Endothelial cell of umbilical vein (primary cell): ENCODE measurements at regions not wholly inside any gene's neighbourhood (a gene's known extent, or its start where the extent isn't known, plus 50 kb on each side); places are given as distances from the start of the nearest gene placed in this dataset.

ENCODE experiments used
- BruUV-seq: library from RNA; stranded (reverse); fragments of 400-500 nt; replicated peaks from 2 replicates; lab custom pipeline; 2021; lab: Mats Ljungman, UMichigan
- CTCF ChIA-PET: fragments of 300-600, 350-600 bp; sonication (Branson Sonifier 250); formaldehyde crosslinking; loops from one replicate; lab custom pipeline; 2021; ENCODE audit warnings: antibody characterized with exemption, inconsistent platforms; lab: Charles Lee
- POLR2A ChIA-PET: fragments of 300-600, 350-600 bp; sonication (Branson Sonifier 250); formaldehyde crosslinking; loops from one replicate; lab custom pipeline; 2021; ENCODE audit warnings: antibody characterized with exemption, inconsistent platforms; lab: Charles Lee
- DNase-seq: peaks from one replicate; pipeline ENCODE4 v3.0.0-alpha.2; 2011; ENCODE audit warnings: low read depth, low spot score
- FAIRE-seq: peaks from 2 replicates; lab custom pipeline; 2011; peaks lifted over from hg19 to GRCh38; lab: Jason Lieb, UNC
- H2AFZ ChIP-seq: 2 replicates; pipeline ENCODE4 v1.6.0; 2012; ENCODE audit warnings: low read depth, low read length, control low read depth, inconsistent platforms
- H3K27ac ChIP-seq: 2 replicates; pipeline ENCODE4 v1.5.1; 2011; ENCODE audit warnings: low read depth, mild to moderate bottlenecking, control low read depth, low read length, moderate library complexity; ENCODE audit not compliant: insufficient read depth
- H3K27me3 ChIP-seq, 2 experiments: 2 replicates each; pipeline versions ENCODE4 v1.6.0 to v1.6.1; 2011; ENCODE audit warnings: low read length in 2 of 2, mixed read lengths in 1 of 2; ENCODE audit not compliant: control insufficient read depth in 2 of 2, insufficient read depth in 2 of 2
- H3K36me3 ChIP-seq, 2 experiments: 2 replicates in 1 of 2; 3 replicates in 1 of 2; pipeline ENCODE4 v1.5.1; 2011; ENCODE audit warnings: low read length in 2 of 2, mild to moderate bottlenecking in 1 of 2, moderate library complexity in 1 of 2; ENCODE audit not compliant: control insufficient read depth in 2 of 2, insufficient read depth in 2 of 2; ENCODE audit errors: extremely low read depth in 1 of 2
- H3K4me1 ChIP-seq: 3 replicates; pipeline ENCODE4 v1.5.1; 2011; ENCODE audit warnings: mild to moderate bottlenecking, low read length; ENCODE audit not compliant: control insufficient read depth, insufficient read depth; ENCODE audit errors: extremely low read depth
- H3K4me2 ChIP-seq: 2 replicates; pipeline ENCODE4 v1.6.1; 2011; ENCODE audit warnings: low read length, control low read depth, mixed read lengths; ENCODE audit not compliant: insufficient read depth
- H3K4me3 ChIP-seq, 3 experiments: fragments of 200-600 bp in 1 of 3; sonication (generic), shearing (Covaris generic) in 1 of 3; replicated peaks in 1 of 3; 2 replicates each; pipeline ENCODE4 v1.5.1; 2011 to 2016; ENCODE audit warnings: control low read depth in 3 of 3, low read length in 3 of 3, mild to moderate bottlenecking in 2 of 3, inconsistent platforms in 1 of 3, low read depth in 1 of 3, moderate library complexity in 1 of 3; ENCODE audit not compliant: insufficient read depth in 1 of 3
- H3K79me2 ChIP-seq: 2 replicates; pipeline ENCODE4 v1.6.0; 2012; ENCODE audit warnings: low read length, inconsistent platforms; ENCODE audit not compliant: control insufficient read depth, insufficient read depth
- H3K9ac ChIP-seq: replicated peaks from 2 replicates; pipeline ENCODE3; 2011; ENCODE audit warnings: low read length, control low read depth; ENCODE audit not compliant: insufficient read depth; ENCODE audit errors: extremely low read depth
- H3K9me1 ChIP-seq: replicated peaks from 3 replicates; pipeline ENCODE4 v1.6.0; 2011; ENCODE audit warnings: mild to moderate bottlenecking, low read length; ENCODE audit not compliant: control insufficient read depth, insufficient read depth; ENCODE audit errors: extremely low read depth
- H3K9me3 ChIP-seq: replicated peaks from 2 replicates; pipeline ENCODE4 v1.5.1; 2012; ENCODE audit warnings: low read length, inconsistent platforms; ENCODE audit not compliant: control insufficient read depth, insufficient read depth
- H4K20me1 ChIP-seq: replicated peaks from 2 replicates; pipeline ENCODE3; 2011; ENCODE audit warnings: mild to moderate bottlenecking, low read length; ENCODE audit not compliant: control insufficient read depth, insufficient read depth; ENCODE audit errors: extremely low read depth
- CTCF ChIP-seq, 2 donors: IDR thresholded peaks; 1 replicate in 1 of 2; 2 replicates in 1 of 2; pipeline ENCODE4 v1.5.1; 2011; ENCODE audit warnings: low read length in 2 of 2, mild to moderate bottlenecking in 2 of 2, moderate library complexity in 2 of 2, control low read depth in 1 of 2, inconsistent platforms in 1 of 2, low read depth in 1 of 2; ENCODE audit not compliant: insufficient read depth in 1 of 2; ENCODE audit errors: extremely low read depth in 1 of 2
- EZH2 ChIP-seq: IDR thresholded peaks from 2 replicates; pipeline ENCODE4 v1.6.1; 2012; ENCODE audit warnings: borderline replicate concordance, low read depth, mild to moderate bottlenecking, moderate library complexity, low read length, inconsistent platforms; ENCODE audit not compliant: severe bottlenecking
- FOS ChIP-seq: IDR thresholded peaks from 2 replicates; pipeline ENCODE4 v1.6.1; 2011; ENCODE audit warnings: mild to moderate bottlenecking, low read length, moderate library complexity, borderline replicate concordance; ENCODE audit not compliant: insufficient read depth
- GATA2 ChIP-seq: IDR thresholded peaks from 2 replicates; pipeline ENCODE4 v1.7.0; 2011; ENCODE audit warnings: low read depth, mild to moderate bottlenecking, moderate library complexity, mixed read lengths, low read length; ENCODE audit not compliant: insufficient read length, insufficient read depth
- JUN ChIP-seq: IDR thresholded peaks from 2 replicates; pipeline ENCODE4 v1.6.1; 2011; ENCODE audit warnings: borderline replicate concordance, low read depth; ENCODE audit not compliant: insufficient read length, insufficient read depth
- MAX ChIP-seq: IDR thresholded peaks from 2 replicates; pipeline ENCODE4 v1.6.1; 2011; ENCODE audit not compliant: insufficient read depth, insufficient read length
- MYC ChIP-seq: IDR thresholded peaks from one replicate; pipeline ENCODE4 v1.6.1; 2011; ENCODE audit warnings: mild to moderate bottlenecking, low read depth, low read length
- POLR2A ChIP-seq: IDR thresholded peaks from 2 replicates; pipeline ENCODE4 v1.6.1; 2012; ENCODE audit warnings: low read depth, mild to moderate bottlenecking, control low read depth, low read length
- POLR2AphosphoS5 ChIP-seq: IDR thresholded peaks from 2 replicates; pipeline ENCODE4 v1.6.1; 2012; ENCODE audit warnings: low read depth, mild to moderate bottlenecking, control low read depth, low read length, moderate library complexity; ENCODE audit not compliant: insufficient read depth
- dilution Hi-C: fragments of 300-500 bp; cut with MboI; formaldehyde crosslinking; loops from one replicate; pipeline ENCODE4 v1.15.0; 2019; ENCODE audit warnings: low sequenced_read_pairs; ENCODE audit not compliant: extremely low pct_ligation_motif_present
- intact Hi-C: fragments of 100-400 bp; cut with micrococcal nuclease; formaldehyde crosslinking; loops from one replicate; pipeline ENCODE4 v1.10.0; 2022

- Histone ChIP-seq H4K20me1 (no peaks in the 10 kb centered on the region), H3K9me3 (no peaks in the 10 kb centered on the region), H3K4me2 (no peak overlapping the region), H3K4me3 (no peak overlapping the region), H3K36me3 (no peaks in the 10 kb centered on the region), H2AFZ (no peak overlapping the region), H3K4me1 (no peaks in the 10 kb centered on the region), H3K79me2 (no peaks in the 10 kb centered on the region), H3K9me1 (no peaks in the 10 kb centered on the region), H3K27me3 (no peaks in the 10 kb centered on the region), H3K27ac (no peak overlapping the region), H3K9ac (no peak overlapping the region)
- POLR2A ChIA-PET = no interaction called here
- dilution Hi-C loops = no loop called here
- no peak for FAIRE-seq
- CTCF ChIA-PET = no interaction called here
- intact Hi-C loops = no loop called here
- DNase-seq = no peak
- TF ChIP-seq MAX (no peak), JUN (no peak), MYC (no peak), CTCF (IDR thresholded peaks at IDR 0.05; ENCODE audit: extremely low read depth in 1 of 2, insufficient read depth in 1 of 2, low read depth in 1 of 2, low read length in 2 of 2) (no peak), POLR2A (no peak), GATA2 (no peak), POLR2AphosphoS5 (no peak), FOS (no peak), EZH2 (no peak)
- BruUV-seq = no TSS peak
Observed at GRCh38 chr2:122029945-122030344, 274.5 kb downstream of the TSN start.
